Ammon's horn (tissue), 1 donor: ENCODE measurements at regions not wholly inside any gene's neighbourhood (a gene's known extent, or its start where the extent isn't known, plus 50 kb on each side); places are given as distances from the start of the nearest gene placed in this dataset.

Source experiments
- DNase-seq: peaks from one replicate; pipeline ENCODE4 v3.0.0-alpha.2; 2016; ENCODE audit warnings: low spot score

DNA sequence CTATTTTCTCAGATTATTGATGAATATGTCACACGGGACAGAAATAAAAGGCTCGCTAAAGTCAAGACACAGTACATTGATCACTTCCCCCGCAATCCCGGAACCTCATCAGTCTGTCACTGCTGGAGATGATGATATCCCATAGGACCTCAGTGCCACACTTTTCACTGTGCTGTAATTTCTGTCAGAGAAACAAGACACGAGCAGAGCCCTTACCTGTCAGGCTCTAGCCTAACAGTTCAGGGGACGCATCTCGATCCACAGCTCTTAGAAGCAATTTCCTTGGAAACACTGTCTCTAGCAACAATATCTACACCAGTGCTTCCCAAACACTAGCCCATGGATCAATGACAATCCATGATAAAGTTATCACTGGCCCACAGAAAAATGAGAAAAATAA lies 140.0 kb downstream of the GRIN2B start:
- DNase-seq, result no peak

DNA sequence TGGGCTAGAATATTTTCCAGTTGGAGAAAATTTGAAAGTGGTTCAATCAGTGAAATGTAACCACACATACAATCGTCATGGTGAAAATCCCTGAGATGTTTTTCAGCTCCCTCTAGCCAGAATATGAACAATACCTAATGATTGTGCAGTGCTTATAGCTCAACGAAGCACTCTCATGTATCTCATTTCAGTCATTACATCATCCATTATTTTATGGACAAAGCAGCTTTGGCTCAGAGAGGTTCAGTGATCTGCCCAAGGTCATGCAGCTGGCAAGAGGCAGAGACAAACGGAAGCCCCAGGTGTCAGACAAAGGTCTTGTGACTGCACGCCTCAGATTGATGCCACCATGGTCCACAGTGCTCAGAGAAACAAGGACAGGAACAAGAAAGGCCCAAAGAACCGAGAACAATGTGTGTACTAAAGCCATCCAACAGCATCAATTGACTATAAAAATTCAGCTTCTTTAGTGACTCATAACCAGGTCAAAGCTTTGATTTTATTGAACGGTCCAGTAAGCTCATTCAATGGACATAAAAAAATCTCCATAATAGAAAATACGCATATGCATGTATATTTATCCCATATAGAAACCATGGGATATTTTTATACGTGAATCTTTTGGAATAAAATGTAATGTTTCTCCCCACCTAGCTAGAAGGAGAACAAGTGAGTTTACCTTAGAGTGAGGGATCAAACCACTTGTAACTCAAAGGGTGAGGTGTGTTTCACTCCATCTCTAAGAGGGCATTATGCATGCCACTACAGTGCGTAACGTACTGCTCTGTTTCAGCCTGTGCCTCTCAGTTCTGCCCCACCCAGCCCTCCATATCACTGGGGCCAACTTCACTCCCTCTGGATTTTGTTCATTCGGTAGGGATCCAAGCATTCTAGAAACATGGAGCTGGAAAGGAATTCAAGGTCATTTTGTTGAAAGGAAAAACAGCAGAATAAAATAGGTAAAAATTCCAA lies 141.8 kb downstream of the GRIN2B start:
- DNase-seq, result no peak

DNA sequence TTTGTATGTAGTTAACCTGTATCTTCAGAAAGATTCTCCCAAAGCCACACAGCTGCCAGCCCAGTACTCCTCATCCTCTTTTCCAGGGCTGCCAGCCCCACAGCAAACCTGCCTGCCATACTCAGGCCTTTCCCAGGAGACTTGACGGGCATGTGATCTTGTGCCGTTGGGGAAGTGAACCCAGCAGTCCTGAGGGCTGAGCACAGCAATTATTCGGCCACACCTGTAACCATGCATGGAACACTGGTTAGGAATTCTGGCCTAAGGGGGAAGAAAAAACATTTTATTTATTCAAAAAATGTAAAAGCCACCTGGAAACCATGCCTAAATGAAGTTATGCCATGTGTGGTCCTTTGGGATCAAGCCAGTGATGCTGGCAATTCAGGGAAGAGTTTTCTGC lies 145.3 kb downstream of the GRIN2B start:
- DNase-seq, result no peak

DNA sequence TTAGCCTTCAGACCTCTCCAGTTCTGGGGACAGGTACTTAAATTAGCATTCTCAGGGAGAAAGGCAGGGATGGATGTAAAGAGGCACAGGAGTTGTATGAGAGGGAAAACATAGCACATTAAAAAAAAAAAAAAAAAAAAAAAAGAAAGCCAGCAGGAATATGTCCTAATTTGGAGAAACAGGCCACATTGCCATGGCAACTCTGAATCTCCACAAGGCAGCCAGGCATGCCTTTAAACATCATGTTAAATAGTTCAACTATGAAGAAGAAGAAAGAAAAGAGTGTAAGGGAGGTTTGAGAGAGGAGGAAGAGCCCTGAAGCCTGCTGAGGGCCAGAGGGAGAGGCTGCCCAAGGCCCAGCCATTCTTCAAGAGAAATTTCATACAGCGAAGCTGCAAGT lies 145.8 kb downstream of the GRIN2B start:
- peak; percentile 36 for DNase-seq

- DNase-seq, result no peak
Measured at GRCh38 chr12:13834241-13834640, 147.2 kb downstream of the GRIN2B start.

- no peak for DNase-seq
Measured at GRCh38 chr12:13817131-13817530, 164.3 kb downstream of the GRIN2B start.

DNA sequence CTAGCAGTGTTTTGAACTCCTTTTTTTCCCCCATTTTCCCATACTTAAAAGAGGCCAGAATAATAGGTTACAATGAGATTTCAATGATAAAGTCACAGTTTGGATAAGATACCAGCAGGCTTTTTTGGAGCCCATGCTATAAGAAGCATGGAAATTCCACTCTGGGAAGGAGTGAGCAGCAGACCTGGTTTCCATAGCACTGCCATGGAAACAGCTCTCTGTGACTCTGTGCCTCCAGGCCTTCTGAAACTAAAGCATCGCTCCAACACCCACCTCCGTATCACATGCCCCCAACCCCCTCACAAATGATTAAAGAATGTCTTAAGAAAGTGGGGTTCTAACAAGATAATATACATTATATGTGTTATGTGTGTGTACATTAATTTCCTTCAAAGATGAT lies 165.0 kb downstream of the GRIN2B start:
- peak; percentile 65 for DNase-seq

DNA sequence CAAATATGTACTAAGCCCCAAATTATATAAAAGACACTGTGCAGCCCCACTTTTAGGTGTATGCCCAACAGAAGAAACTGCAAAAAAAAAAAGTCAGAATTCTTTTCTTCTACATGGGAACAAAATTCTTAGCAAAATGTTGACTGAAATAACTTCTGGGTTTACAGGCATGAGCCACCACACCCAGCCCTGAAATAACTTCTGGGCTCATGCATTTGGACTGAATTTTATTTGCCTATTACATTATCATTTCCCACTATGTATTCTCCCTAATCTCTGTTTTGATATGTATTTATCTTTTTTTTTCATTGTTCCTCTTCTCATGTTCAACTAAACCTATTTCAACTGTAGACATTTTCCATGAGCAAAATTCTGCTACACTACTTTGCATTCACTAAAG lies 169.2 kb downstream of the GRIN2B start:
- DNase-seq, result no peak

DNA sequence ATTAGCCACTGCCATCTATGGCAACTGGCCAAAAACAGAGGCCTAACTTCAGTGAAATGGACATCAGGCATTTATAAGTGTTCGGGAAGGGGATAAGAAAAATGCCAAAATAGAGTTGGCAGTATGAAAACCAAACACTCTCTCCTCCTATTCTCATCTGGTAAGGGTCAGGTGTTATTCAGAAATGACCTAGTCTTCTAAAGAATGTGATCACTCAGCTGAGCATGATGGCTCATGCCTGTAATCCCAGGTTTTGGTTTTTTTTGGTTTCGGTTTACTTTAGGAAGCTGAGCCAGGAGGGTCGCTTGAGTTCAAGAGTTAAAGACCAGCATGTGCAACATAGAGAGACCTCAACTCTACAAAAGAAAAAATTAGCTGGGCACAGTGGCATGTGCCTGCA lies 170.3 kb downstream of the GRIN2B start:
- no peak for DNase-seq

DNA sequence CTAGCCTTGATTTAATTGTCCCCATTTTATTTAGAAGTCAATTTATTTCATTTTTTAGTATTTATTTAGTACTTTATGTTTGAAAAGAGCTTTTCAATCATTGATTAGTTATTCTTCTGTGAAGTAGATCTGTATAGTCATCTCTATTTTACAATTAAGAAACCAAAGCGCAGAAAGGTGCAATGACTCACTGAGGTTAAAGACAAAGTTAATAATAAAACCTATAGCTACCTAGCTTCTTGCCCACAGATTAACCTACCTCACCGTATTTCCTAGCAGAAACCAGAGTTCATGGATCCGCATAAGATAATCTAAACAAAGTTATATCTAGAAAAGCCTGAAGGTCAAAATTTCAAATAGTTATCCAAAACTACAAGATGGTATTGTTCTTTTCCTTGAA lies 176.4 kb downstream of the GRIN2B start:
- DNase-seq, result no peak

GRCh38 chr12:13801543-13801942 lies 179.9 kb downstream of the GRIN2B start:
- no peak for DNase-seq

GRCh38 chr12:13799574-13799973 lies 181.8 kb downstream of the GRIN2B start:
- no peak for DNase-seq

GRCh38 chr12:13798162-13798561 lies 183.2 kb downstream of the GRIN2B start:
- DNase-seq, result no peak

DNA sequence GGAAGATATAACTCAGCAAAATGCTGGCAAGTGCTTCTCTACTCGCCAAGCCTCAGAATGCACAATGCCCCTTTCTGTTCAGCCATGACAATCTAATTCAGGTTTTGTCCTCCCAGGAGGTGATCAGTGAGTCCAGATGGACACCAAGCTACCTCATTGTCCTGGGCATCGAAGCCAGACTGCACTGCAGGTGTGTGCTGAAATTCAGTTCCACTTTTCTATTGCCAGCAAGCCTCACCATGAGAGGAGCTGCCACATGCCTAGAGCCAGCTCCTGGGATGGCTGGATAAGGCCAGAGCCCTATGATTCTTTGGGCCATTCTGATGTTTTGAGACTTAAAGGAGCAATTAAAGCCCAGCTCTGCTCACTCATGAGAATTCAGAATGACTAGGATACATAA lies 186.7 kb downstream of the GRIN2B start:
- DNase-seq, result no peak

DNA sequence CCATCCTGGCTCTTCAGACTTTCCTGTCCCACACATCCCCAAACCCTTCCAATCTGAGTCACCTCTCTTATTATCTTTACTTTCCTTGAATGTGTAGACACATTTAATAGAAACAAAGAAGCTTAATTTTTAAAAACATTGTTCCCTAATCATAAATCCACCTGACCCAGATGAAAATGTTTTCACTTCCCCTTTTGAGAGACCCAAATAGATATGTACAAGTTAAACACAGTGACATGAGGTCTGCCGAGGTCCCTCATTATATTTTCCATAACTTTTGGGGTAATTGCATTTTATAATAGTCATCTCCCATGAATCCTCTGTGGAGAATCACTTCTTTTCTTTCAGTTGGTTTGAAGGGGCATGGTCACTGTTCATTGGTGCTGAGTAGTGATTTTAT lies 191.1 kb downstream of the GRIN2B start:
- no peak for DNase-seq

DNA sequence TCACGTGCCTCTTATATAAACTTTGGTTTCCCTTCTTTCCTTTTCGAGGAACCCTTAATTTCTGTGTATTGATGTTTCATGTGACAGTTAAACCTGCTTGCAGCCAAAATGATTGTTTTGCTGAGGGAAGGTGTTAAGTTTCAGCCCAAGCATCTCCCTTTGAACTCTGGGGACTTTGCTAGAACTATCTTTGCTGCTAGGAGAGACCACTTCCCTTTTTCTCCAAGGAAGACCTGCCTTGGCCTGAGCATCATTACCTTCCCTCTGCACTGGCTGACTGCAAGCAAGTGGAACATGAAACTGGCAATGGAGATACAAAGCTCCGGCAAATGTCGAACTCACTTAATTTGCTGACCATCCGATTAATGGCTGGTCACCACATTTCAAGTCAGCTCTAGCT lies 192.8 kb downstream of the GRIN2B start:
- DNase-seq, result no peak

DNA sequence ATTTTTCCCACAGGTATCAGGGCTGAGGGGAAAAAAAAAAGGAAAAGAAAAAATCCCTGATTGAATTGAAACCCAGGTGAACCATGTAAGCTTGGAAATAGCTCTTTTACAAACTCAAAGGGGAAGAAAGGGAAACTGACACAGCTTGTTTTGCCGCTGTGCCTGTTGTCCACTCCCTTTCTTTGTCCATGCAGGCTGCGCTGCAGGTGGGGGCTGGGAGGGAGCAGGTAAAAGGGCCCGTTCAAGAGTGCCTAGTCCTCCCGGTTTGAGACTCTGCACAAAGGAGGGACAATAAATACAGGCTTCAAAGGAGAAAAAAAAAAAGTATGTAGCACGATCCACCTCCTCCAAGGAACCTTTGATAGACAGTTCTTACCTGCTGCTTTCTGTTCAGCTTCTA lies 194.8 kb downstream of the GRIN2B start:
- DNase-seq, result no peak

DNA sequence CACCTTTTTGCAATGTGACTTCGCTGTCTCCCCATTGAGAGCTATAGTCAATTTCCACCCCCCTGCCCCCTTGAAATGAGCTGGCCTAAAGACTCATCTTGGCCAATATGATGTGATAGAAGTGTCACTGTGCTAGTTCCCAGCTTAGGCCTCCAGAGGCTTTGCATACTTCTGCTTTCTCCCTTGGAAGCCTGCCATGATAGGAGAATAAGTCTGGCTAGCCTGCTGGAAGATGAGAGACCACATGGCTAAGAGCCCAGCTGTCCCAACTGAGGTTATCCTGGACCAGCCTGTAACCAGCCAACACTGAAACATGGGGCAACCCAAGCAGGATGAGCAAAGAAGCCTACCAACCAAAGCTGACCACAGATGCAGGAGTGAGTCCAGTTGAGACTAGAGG lies 196.9 kb downstream of the GRIN2B start:
- no peak for DNase-seq

DNA sequence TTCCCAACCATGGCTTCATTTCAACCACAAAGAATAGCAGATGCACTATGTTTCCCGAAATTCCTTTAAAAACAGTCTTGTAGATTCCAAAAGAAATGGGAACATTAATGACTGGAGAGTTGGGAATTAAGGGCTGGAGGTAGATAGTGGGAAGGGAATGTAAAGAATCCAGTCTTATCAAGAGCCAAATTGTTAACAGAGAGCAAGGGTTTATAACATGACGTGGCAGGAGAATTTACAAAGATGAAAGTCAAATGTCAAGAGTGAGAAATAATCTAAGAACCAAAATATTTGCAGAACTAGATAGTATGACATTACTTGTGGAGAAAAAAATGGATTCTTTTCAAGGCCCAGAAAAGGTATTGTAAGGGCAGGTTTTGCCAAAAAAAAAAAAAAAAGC lies 200.9 kb downstream of the GRIN2B start:
- no peak for DNase-seq

DNA sequence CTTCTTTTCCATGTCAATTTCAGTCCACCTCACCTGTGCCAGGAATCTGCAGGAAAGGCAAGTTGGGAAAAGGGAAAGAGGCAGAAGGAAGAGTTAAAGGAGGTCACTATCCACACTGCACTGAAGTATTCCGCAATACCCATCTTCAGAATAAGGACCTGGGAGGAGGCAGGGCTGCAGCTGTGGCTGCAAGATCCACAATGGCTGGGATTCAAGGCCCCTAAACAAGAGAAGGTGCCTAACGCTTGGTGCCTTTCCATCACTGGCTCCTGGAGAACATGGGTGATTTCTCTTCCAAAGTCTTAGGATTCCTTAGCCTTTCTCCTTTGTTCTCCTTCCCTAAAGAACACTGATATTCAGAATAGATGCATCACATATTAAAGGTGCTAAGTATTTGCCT lies 204.0 kb downstream of the GRIN2B start:
- DNase-seq, result no peak

DNA sequence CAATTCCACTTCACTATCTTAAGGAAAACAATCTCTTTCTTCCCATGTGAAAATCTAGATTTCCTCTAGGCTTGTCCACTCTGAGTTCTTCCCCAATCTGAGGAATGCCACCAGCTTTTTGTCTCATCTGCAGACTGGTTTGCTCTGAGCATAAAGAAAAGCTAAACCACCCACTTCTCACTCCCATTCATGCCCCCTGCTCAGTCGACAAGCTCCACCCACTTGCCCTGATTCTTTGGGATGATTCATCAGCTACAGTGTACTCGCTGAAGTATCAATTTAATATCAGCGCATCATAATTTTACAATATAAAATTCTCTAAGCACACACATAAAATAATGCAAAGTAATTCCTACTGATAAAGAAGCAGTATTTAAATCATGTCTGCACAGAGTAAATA lies 209.1 kb downstream of the GRIN2B start:
- DNase-seq, result peak; percentile 37

- DNase-seq, result no peak
Measured at GRCh38 chr12:13770576-13770975, 210.8 kb downstream of the GRIN2B start.

DNA sequence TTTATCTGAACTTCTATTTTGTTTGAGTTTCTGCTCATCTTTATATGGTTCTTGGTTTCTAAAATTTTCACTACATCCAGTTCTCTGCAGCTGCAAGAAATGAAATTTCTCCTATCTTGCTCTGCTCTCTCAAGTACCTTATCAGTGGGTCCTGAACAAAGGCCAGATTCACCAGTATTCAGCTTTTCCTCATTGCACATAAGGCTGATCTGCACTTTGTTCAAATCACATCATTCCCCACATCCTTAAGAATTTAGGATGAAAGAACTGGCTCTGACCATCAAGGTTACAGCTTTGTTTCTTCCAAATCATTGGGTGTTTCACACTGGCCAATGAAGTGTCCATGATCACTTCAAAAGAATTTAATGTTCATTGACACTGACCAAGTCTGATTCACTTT lies 211.4 kb downstream of the GRIN2B start:
- no peak for DNase-seq

DNA sequence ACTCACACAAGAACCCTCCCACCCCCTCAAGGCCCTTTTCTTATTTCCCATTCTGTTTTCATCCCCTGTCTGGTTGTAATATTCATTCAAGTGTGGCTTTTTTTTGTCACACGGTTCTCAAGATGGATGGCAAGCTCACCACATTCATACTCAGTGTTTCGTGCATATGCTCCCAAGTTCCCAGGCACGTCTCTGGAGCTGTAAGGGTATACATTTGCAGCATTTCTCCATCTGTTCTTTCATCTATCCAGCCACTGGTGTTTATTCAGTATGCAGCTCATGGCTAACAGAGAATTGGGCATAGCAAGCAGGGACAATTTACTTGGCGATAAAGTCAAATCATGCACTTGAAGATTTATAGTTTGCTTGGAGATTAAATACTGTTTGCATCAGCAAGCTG lies 212.1 kb downstream of the GRIN2B start:
- no peak for DNase-seq
